ENCODE measurements at regions not wholly inside any gene's neighbourhood (a gene's known extent, or its start where the extent isn't known, plus 50 kb on each side); places are given as distances from the start of the nearest gene placed in this dataset.

DNA sequence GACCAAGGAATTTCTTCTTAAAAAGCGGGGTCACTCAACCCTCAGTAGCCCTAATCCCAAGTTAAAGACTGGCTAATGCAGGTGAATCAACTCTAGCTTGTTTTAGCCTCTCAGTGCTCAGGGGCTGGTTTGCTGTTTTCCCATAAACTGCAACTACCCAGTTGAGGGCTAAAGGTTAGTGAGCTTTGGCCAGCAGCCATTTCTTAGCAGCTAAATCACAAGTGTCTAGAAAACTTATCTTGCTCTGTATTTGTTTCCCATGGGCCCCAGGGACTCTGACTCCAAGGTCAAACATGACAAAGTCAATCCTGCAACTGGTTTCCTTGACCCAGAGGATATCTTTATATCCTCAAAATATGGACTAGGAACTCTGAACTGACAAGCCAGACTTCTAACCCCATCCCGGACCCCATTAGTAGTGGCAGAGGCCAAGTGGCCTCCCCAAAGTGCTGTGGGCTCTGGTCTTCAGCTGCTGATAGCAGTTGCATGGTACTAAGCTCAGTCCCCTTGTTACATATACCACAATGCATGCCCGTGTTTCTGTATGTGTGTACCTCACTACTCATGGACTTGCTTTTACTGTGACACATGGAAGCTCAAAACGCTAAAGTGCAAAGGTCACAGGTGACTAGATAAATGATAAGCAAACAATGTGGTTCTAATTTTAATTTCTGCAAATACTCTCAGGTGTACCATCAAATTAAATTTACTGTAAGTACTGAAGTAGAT, 793.0 kb upstream of the IGFBP3 start:
- no peak for DNase-seq

DNA sequence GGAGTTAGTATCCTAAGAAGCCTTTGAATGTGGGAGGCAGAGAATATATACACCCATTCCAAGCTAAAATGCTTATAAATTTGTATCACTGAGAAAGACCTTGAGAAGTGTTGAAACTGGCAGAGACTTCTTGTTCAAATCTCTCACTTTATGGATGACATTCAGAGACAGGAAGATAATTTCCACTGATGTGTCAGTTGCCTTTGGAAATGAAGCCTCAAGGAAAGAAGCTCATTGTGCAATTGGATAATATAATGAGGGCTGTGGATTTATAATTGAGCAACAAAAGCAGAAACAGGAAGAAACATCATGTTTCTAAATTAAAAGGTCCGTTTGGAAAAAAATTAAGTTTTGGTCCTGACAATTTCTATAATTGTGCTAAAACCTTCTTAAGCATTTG, 789.9 kb upstream of the IGFBP3 start:
- DNase-seq, result no peak

DNA sequence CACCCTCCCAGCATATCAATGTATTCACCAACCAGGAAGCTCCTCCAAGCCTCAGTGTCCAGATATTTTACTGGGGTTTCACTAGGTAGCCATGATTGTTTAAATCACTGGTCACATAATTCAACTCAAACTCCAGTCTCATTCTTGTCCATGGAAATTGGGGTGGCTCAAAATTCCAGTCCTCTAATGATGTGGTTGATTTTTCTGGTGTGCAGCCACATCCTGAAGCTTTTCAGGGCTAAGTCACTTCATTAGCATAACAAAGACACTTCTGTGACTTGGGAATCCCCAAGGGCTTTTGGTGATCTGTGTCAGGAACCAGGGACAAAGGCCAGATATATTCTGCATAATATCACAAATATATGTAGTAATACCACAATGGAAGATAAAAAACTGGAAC, 786.9 kb upstream of the IGFBP3 start:
- DNase-seq, result no peak

DNA sequence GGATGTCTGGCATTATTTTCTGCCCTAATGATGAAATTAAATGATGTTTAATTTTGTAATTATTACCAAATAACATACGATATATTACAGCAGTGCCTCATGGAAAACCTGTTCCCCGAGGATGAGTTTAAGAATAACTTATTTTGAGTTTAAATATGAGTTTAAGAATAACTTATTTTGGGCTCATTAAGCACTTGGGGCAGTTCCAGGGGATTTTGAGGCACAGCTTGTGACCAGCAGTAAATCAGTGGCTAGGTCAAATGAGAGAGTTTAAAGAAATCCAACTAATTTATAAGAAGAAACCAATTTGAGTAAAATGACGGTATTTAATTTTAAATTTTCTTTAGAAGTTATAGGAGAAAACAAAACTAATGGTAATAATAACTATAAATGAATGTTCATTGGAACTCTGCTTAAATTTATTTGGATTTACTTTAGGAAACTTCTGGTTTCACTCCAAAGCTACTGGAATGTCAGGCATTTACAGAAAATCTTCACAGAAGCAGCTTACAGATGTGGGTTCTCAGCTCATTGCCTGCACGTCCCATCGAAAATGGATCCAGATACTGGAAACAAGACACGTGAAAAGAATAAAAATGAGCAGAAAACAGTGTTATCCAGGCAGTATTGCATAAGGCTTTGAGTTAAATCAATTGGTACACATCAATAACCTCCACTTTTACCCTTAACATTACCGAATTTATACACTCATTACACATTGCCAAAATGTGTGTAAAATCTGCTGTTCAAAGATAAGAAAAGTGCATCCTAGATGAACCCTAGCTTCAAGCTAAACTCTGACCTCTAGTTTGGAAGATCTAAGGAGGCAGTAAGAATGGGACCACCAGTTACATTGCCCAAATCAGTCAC, 784.5 kb upstream of the IGFBP3 start:
- DNase-seq, result no peak

DNA sequence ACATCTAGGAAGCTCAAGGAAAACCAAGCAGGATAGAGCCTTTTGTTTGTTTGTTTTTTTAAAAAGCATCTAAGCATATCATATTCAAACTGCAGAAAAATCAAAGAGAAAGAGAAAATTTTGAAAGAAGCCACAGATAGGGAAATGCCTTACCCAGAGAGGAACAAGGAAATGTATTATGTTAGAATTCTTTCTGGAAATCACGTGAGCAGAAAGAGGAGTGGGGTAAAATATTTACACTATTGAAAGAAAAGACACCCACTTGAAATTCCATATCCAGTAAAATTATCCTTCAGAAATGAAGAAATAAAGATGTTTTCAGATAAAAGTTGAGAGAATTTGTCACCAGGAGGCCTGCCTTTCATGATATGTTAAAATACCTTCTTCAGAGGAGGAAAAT, 775.7 kb upstream of the IGFBP3 start:
- no peak for DNase-seq

DNA sequence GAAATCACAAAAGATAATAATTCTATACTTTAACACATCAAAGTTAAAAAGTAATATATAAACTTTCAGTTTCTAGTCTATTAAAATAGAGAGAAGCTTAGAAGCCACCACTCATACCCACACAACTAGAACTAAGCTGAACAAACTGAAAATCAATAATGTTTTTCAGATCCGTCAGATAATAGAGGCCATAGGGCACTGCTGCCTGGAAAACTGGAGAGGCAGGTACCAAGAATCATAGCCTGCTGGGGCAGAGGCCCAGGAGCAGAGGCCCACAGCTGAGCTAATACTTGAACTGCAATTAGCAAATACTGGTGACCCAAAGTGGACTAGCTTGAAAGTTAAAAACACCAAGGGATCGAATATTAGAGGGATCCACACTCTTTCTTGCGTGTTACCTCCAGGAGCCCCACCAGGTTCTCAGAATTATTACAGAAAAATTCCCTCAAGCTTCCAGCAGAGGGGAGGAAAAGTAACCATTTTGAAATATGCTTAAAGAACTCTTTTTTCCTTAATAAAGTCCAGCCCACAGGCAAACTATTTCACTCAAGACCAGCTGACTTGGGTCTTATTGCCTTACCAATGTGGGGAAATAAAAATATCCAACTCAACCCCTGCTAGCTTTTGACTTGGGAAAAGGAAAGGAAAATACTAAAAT, 774.1 kb upstream of the IGFBP3 start:
- DNase-seq, result no peak

DNA sequence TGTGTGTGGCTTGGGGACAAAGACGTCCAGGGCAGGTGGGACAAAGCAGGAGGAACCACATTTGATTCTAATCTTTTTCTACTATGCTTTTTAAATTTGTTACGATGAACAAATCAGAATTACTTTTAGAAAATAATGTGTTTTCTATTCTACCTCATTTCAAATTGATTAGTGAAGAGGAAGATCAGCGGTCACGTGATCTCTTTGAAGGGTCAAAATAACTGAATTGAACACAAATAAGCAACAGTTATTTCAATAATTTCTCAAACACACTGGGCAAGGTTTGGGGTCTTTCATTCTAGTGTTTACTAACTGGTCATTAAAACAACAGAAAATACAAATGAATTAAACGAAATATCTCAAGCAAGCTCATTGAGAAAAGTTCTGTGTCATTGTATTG, 773.0 kb upstream of the IGFBP3 start:
- no peak for DNase-seq

DNA sequence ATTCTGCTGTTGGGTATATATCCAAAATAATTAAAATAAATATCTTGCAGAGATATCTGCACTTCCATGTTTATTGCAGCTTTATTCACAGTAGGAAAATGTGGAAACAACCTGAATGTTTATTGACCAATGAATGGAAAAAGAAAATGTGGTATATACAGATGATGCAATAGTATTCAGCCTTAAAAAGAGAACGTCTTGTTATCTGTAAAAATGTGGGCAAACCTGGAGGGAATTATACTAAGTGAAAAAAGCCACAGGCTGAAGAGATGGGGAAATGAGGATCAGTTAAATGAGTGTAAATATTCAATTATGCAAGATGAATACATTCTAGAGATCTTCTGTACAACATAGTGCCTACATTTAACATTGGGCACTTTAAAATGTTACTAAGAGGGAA, 766.1 kb upstream of the IGFBP3 start:
- no peak for DNase-seq

DNA sequence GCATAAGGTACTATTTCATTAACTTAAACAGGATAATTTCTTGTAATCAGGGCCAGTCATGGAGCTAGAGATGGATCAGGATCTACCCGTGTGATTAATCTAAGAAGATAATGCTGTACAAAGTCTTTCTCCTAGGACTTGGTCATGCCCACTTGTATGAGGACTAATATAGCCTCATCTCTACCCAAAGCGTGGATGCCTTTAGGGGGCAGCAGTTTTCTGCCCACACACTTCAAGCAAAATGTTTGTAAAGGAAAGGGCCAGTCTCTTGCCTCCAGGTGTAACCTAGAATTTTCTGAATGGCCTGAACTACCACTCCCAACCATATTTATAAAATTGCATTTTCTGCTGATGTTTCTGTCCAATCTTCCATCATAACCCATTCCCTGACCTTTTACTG, 764.0 kb upstream of the IGFBP3 start:
- DNase-seq, result no peak

DNA sequence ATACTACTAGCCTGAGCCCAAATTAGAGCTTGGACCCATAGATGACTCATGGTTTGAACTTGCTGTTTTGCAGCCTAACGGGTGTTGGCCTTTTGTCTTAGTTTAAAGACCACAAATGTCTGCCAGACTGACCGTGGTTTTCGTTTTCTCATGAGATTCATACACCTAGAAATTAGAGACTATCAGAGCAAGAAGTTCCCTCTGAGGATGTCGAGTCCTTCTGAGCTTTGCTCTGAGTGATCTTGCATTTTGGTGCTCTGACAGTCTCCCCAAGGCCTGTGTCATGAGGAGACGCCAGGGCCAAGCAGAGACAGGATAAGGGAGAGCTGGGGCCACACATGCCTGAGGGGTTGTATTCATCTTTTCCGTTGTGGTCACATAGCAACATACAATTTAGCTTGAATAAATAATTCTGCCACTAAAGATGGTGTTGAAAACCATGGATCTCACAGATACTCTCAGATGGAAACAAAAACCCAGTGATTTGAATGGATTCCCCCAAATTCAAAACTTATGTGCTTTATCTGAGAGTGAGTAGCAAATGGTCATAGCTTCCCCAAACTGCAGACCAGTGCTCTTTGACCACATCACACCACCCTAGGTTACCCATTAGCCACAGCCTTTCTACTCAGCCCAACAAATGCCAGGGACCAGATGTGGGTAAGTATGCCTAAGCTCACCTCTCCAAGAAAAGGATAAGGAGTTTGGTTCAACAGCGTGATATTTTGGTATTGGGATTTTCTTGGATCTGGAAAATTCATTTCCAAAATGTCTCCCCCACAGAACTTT, 762.0 kb upstream of the IGFBP3 start:
- no peak for DNase-seq

DNA sequence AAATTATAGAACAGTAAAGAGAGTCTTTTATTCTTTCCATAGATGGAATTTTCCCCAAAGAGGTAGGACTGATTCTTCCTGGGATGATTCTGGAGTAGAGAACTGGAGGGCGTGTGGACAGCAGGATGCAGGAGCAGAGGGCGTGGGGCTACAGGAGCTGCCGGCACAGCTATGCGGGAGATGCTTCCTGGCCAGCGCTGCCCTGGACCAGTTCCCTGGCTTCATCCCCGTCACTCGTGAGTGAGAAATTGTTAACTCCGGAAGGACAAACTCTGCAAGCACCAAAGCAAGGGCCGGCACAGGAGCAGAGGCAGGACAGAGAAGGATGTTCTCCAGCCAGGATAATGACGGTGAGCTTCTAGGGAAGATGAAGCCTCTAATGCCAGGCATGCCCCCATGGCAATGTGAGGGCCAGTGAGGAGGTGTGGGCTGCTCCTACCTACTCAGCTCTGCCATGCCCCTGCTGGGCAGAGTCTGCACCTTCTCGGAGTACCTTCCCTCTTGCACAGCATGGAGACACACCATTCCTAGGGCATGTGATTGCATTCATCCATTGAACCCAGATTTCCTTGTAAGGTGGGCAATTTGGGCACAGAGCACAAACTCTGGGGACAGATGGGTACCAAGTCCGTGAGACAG, 760.9 kb upstream of the IGFBP3 start:
- DNase-seq, result no peak

DNA sequence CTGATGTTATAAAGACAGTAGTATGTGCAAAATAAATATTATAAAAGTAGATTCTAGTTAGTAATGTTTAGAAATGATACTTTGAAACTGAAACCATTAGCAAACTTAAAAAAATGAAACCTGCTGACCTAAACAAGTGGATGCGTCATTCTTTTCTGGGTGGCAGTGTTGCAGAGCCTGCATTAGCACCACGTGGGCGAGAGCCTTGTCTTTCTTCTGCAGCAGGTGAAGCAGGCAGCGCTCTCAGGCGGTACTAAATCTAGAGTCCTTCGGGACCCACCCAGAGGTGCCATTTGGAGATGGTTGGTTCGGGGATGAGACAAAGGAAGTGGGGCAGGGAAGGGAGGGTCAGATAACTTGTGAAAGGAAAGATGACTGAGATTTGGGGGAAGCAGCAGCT, 759.1 kb upstream of the IGFBP3 start:
- DNase-seq, result peak; percentile 92

DNA sequence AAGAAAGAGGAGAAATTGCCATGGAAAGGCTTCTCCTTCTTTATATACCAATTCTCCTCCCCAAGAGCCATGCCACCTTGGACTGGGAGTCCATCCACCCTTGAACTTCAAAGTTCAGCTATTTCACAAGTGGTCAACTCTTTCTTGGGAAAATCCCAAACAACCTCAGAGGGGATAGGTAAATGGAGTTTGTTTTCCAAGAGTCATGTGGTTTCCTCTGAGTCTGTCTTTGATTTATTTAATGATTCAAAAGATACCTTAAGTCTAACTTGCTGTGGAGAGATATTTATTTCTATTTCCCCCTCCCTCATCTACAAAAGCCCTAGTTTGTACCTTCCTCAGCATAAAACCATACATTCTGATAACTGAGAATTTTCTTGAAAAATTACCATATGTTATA, 758.6 kb upstream of the IGFBP3 start:
- no peak for DNase-seq

DNA sequence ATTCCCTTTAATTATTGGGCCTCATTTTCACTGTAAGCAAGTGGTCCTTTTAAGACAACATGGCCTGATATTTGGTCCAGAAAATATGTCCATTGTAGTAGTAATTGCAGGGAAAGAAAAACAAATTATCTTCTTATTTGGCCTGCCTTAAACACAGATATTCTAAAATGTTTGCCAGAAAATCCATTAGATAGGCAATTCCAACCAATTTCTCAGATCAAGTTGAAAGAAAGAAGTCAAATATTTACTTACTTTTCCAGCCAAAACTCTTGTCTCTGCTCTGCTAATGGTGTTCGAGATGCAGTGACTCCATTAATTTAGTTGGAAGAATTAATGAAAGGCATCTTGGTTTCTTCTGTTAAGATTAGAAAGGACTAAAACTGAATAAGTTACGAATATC, 757.3 kb upstream of the IGFBP3 start:
- no peak for DNase-seq

DNA sequence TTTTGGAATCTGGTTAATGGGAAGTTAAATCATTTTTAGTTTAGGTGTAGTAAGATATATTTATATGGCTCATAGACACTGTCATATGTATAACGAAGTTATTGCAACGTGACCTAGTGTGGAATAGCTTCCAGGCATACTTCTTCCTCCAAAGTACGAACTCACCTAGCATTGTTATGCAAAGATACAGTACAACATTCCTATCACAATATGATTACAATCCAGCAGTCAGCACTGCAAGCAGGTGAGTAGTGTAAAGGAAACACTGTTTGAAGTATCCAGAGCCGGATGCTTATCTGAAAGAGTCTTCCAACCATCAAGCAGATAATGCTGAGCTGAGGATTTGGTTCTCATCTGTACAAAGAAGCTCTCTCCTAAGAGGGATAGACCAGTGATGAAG, 754.4 kb upstream of the IGFBP3 start:
- no peak for DNase-seq

DNA sequence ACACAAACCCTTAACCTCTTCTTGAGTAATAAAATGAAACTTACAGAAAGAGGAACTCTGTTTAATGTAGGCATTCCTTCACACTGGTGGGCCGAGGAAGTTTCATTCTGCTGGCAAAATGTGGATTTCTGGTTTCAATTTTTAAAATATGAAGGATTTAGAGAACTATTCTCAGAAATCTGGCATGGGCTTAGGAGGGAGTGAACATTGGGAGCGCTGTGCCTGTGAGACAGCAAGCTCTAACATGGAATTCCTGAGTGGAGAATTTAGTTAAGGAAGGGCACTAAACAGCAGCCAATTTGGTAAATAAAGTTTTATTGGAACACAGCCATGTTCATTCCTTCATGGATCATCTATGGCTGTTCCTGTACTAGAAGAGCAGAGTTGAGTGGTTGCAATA, 751.8 kb upstream of the IGFBP3 start:
- no peak for DNase-seq

DNA sequence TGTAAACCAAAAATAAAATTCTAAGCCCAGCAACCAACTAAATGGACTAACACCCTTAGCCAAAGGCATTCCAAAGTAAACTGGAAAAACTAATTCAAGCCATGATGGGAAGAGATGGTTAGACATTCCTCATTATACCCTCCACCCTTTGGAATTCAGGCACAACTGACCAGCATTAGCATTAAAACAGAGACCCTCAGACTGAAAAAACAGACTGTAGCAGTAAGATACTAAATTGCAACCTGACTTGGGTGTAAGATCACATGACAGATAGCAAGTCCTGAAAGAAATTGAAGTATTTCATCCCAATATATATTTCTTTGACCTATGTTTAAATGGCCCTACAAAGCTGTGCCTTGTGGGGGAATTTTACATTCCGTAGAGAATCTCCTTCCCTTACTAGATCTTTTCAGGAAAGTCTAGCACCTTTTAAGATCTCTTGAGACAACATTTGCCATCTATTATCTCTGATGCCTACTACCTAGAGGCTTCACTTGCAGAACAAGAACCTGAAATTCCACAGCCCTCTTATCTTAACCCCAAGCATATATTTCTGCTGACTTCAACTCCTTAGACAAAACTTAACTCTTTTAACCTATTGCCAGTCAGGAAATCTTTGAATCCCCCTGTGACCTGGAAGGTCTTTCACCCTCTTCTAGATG, 750.2 kb upstream of the IGFBP3 start:
- no peak for DNase-seq

DNA sequence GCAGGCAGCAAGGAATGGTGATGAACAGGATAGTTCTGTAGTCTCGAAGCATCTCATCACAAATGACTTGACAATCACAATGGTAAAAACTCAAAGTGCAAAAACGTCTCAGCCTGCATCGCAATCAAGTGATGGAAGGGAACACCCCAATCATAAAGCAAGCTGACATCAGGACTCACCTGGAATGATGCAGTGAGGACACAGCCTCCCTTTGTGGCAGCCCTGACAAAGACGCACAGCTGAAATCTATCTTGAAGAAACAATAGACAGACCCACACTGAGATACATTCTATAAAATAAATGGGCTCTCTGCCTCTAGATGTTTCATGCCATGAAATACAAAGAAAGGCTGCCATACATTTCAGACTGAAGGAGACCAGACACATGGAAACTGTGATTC, 748.0 kb upstream of the IGFBP3 start:
- no peak for DNase-seq

DNA sequence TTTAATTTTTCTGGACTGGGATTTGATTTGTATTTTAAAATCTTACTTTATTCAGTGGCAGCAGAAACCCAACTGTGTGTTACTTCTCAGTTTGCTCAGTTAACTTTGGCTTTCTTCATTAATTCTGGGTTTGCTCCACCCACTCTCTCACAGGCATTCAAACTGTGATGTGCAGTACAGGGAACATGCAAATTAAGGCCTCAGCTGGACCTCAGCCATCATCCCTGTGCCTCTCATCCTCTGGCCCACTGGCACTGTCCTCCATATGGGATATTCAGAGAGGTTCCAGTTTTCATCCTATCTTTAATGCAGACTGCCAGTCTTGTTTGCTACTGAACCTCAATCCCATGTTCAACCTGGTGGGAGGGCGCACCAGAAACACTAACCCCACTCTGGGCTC, 743.4 kb upstream of the IGFBP3 start:
- no peak for DNase-seq

DNA sequence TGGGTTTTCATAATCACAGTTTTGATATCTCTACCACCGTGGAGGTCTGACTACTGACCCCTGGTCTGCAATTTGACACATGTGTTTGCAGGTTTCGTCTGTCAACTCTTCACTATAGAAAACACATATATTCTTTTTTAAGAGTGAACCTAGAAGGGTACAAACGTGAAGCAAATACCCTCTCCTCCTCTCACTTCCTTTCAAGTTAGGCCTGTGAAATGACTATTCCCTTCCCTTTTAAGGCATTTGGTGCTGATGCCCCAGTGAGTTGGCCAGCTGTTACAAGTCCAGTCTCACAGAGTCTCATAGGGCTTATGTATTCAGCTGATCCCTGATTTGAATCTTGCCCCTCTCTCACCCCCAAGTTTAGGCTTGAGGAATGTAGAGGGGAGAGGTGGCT, 742.0 kb upstream of the IGFBP3 start:
- no peak for DNase-seq

DNA sequence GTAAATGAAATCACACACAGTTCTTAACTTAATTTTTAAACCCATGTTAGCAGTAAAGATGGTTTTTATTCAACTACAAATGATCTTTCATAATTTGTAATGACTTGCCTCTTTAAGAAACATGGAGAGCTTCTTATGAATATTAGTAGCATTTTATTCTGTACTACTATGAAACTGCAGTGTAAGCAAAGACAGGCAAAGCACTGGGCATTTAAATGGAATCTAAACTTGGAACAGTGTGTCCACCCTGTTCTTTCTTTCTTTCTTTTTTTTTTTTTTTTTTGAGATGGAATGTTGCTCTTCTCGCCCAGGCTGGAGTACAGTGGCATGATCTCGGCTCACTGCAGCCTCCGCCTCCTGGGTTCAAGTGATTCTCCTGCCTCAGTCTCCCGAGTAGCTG, 740.4 kb upstream of the IGFBP3 start:
- no peak for DNase-seq

DNA sequence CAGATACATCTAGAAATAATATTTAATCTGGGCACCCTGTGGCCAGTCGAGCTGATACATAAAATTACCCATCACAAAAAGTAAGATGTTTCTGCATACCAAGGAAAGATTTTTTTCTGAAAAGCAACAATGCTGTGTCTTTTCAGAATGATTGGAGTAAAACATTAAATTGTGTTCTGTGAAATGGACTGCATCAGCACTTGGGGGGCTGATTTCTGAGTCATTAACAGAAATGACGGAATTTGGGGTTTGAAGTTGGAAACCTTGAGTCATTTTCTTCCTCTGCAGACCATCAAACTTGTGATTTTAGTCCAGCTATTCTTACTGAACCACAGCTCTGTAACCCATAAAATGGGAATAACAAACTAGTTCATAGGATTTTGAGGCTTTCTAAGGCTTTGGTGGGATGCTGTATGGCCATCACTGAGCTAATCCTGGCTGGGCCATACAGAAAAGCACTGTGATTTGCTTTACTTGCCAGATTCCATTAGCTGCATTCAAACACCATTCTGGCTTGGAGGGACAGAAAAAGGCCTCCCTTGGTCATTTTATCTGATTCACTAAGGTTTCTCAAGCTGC, 739.4 kb upstream of the IGFBP3 start:
- DNase-seq, result no peak
